T-helper 1 cell (primary cell): ENCODE measurements at regions not wholly inside any gene's neighbourhood (a gene's known extent, or its start where the extent isn't known, plus 50 kb on each side); places are given as distances from the start of the nearest gene placed in this dataset.
"Not testable (repeated sequence)": the region's sequence is repeated elsewhere in the genome, so short reads cannot be mapped to it uniquely, and the experiment has no call there.

Source experiments
- DNase-seq, 5 donors: peaks; one replicate each; pipeline ENCODE4 v3.0.0-alpha.2; 2012 to 2020

DNA sequence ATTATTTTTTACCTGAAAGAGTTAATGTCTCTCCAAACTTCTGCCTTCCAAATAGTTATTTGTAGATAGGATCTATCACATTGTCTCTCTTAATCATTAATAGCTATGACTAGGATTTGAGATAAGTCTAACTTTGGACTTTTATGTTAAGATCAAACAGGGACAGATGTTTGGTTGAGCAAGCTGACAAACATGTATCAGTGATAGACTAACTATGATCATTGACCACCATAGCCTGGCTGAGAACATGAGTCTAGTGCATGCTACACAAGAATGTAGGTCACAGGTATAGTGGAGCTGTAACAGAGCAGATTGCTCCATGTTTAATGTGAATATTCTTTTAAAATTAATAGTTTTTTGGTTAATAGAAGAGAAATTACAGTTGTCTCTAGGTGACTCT, 52.0 kb downstream of the SYT15B start:
- not testable (repeated sequence) for DNase-seq

DNA sequence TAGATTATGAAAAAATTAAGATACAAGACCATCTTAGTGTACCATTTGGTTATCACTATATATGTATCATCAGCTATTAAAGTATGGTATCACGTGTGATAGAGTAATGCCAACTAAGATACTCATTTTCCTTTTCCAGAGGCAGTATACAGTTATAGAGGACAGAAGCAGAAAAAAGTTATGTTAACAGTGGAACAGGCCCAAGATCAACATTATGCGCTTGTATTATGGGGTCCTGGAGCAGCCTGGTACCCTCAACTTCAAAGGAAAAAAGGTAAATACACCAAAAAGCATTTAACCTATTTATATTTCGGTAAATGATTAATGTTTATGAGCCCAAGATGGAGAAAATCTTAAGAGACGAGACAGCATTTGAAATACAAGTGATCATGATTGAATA, 52.9 kb downstream of the SYT15B start:
- DNase-seq, result not testable (repeated sequence)

DNA sequence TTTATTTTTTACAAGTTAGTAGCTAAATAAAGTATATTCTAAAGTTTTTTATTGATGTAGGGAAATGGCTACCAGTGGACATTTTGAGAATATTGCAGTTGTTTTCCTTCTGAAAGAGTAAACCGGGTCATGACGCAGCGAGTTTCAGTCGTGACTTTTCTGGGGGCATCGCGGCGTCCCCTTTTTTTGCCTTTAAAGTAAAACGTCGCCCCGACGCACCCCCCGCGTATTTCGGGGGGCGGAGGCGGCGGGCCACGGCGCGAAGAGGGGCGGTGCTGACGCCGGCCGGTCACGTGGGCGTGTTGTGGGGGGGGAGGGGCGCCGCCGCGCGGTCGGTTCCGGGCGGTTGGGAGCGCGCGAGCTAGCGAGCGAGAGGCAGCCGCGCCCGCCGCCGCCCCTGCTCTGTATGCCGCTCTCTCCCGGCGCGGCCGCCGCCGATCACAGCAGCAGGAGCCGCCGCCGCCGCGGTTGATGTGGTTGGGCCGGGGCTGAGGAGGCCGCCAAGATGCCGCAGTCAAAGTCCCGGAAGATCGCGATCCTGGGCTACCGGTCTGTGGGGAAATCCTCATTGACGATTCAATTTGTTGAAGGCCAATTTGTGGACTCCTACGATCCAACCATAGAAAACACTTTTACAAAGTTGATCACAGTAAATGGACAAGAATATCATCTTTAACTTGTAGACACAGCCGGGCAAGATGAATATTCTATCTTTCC, 57.5 kb downstream of the SYT15B start:
- DNase-seq, result peak in 4 of 5 donors; percentile 48 to 64 (median 54)

DNA sequence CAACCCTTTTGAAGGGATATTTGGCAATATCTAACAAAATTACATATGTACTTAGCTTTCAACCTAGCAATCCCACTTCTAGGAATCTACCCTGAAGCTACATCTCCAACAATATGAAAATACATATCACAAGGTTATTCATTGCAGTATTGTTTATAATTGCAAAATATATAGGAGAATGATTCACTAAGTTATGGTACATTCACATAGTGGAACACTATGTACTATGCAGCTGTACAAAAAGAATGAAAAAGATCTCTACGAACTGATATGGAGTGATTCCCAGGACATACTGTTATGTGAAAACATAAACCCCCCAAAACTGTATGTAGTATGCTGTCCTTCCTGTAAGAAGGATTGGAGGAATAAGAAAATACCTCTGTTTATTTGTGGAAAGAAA, 62.1 kb downstream of the SYT15B start:
- DNase-seq, result not testable (repeated sequence)

DNA sequence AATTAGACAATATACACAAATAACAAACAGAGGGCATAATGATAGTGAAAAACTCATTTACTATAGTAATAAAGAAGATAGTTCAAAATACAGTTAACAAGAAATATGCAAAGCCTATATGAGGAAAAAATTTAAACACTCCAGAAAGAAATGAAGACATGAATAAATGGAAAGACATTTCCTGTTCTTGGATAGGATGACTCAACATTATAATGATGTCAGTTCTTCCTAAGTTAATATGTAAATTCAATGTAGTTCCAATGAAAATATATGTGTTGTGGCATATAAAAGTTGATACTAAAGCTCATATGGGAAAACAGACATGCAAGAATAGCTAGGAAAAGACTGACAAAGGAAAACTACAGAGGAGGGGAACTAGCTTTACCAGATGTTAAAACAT, 63.5 kb downstream of the SYT15B start:
- not testable (repeated sequence) for DNase-seq

DNA sequence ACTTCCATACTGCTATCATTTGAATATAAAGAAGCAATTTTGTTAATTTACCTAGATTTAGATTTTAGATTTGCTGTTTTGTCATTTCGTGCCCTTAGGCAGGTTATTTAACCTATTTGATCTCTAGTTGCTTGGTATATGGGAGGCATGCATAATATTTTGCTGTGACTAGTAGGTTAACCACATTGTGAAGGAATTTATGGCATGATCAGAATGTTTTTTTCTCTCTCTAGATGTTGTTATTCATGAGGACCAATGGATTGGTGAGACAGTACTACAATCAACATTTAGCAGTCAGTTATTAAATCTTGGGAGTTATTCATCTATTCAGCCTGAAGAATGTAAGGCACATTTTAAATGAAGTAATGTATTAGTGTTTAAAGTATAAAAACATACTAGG, 67.2 kb downstream of the SYT15B start:
- DNase-seq, result not testable (repeated sequence)

DNA sequence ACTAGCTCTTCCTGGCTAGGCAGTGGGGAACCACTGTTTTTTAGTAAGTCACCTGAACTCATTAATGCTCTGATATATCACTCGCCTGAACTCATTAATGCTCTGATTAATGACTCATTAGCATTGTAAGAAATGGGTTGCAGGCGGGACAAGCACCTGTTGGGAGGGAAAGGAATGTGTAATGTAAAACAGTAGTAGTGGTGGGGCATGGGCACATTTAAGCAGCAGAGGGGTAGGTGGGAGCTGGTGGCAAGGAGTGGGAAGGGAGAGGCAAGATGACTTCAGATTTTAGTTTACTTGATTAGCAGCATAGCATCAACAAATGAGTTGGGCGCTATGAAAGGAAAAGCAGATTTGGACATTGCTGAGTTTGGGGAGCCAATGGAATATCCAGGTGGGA, 68.2 kb downstream of the SYT15B start:
- DNase-seq, result not testable (repeated sequence)

DNA sequence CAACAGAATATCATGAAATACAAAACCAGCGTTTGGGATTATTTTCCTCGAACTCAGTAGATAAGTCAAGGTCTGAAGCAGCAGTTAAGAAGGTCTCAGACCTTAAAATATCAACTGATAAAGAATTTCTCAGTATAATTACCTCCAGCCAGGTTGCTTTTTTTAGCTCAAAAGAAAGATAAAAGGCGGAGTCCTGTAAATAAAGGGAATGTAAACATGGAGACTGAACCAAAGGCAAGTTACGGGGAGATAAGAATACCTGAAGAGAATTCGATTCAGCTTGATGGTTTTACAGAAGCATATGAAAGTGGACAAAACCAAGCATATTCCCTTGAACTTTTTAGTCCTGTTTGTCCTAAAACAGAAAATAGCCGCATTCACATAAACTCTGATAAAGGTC, 73.1 kb downstream of the SYT15B start:
- DNase-seq, result not testable (repeated sequence)

DNA sequence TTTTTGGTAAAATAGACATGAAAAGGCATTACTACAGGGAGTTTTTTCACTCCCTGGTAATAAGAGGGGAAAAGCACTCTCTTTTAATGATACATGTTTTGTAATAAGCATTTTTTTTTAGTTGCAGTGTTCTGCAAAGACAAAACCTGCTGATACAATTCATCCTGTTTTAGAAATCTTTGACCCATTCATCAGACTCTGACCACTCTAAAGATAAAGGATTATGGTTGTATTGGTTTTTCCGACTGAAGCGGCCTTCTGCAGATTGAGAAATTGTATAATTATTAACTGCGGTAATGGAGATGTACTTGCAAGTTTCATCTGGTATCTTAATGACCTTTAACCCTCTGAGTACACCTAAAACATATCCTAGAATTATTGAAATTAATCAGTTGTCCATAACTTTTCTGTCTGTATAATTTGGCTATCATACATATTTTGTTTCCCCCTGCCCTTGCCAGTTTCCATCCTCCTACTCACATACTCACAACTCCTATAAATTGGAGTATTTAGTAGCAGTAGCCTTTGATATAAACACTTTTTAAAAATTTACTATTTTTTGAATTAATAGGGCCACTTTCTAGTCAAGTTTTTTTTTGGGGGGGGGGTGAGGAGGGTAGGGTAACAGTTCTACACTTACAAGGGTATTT, 79.4 kb downstream of the SYT15B start:
- DNase-seq, result not testable (repeated sequence)

DNA sequence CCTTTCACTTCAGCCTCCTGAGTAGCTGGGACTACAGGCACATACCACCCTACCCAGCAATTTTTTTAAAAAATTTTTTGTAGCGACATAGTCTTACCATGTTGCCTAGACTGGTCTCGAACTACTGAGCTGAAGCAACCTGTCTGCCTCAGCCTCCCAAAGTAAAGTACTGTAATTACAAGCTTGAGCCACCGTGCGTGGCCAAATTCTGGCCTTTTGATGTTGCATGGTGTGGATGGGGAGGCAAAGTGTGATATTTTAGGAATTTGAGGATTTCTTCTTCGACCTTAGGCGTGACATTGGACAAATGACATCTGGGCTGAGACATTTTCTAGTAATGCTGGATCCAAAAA, 81.8 kb downstream of the SYT15B start:
- not testable (repeated sequence) for DNase-seq

DNA sequence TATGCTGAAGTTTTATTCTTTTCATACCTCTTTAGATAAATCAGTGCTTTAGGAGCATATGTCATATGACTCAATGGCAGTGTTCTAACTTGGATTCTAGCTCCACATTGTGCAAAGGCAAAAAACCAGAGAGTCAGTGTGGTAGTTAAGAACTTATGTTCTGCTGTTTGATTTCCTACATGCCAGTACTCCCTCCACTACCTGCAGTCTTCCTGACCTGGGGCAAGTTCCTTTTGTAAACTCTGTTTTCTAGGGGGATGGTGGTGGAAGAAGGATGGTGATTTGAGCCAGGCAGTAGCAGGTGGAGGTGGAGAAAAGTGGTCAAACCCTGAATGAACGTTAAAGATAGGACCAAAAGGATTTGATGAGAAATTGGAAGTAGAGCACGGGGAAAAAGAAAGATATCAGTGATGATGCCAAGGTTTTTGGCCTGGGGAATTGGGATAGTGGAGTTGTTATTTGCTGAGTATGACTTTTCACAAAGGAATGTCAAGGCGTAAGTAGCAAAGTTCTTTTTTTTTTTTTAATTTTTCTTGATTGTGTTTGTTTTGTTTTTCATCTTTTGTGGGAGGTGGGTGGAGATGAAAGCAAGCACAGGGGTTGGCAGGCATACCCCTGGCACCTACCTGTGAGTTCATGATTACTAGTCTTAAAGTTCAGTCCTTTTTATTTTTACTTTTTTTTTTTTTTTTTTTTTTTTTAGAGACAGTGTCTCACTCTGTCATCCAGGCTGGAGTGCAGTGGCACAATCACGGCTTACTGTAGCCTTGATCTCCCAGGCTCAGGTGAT, 82.3 kb downstream of the SYT15B start:
- DNase-seq, result not testable (repeated sequence)

DNA sequence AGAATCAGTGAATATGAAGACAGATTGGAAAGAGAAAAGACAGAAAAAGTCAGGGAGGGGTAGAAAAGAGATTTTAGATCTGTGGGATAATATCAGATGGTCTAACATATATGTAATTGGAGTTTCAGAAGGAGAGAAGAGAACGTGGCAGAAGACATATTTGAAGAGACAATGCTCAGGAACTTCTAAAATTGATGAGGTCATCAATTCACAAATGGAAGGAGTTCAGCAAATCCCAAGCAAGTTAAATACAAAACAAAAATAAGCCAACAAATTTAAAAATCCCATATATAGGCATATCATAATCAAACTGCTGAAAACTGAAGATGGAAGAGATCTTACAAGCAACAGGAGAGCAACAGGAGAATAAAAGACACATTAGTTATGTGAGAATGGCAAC, 87.3 kb downstream of the SYT15B start:
- DNase-seq, result not testable (repeated sequence)

DNA sequence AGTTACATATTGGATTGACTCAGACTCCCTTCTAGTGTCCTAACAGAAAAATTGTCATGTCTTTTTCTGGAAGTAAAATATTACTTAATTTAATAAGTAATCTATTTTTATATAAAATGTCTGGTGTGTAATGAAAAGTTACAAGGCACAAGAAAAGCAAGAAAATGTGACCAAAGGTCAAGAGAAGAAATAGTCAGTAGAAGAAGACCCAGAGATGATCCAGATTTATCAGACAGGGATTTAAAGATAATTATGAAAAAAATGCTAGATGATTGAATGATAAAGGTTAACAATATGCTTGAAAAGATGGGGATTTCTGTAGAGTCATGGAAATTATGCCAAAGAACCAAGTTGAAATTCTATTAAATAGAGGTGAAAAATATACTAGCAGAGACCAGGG, 87.8 kb downstream of the SYT15B start:
- DNase-seq, result not testable (repeated sequence)

DNA sequence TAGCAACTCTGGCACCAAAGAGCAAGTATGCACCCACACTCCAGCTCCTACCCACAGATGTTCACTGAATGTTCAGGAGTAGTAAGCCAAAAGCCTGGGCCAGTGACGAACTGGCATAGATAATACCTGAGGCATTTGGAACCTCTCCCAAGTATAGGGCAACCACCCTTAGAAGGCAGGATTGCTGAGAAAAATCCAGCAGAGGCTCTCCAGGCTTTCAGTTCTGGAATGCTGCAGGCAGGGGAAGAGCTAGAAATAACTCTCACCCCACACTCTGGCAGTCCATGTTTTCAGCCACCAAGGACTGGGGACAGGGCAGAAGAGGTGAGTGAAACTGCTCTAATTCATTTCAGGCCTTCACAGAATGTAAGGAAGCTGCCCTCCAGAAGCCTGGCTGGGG, 90.3 kb downstream of the SYT15B start:
- DNase-seq, result not testable (repeated sequence)

DNA sequence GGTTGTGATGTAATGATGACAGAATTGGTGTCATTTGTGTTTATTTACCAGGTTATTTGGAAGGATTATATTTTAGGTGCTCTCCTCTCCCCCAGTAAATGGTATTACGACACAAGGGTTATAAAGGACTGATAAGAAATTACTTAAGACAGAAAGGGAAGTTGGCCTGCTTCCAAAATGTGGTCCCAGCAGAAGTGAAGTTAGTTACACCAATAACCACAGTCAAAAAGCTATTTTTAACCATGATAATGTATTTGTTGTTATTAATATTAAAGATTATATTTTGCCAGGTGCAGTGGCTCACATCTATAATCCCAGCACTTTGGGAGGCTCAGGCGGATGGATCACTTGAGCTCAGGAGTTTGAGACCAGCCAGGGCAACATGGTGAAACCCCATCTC, 92.5 kb downstream of the SYT15B start:
- not testable (repeated sequence) for DNase-seq

DNA sequence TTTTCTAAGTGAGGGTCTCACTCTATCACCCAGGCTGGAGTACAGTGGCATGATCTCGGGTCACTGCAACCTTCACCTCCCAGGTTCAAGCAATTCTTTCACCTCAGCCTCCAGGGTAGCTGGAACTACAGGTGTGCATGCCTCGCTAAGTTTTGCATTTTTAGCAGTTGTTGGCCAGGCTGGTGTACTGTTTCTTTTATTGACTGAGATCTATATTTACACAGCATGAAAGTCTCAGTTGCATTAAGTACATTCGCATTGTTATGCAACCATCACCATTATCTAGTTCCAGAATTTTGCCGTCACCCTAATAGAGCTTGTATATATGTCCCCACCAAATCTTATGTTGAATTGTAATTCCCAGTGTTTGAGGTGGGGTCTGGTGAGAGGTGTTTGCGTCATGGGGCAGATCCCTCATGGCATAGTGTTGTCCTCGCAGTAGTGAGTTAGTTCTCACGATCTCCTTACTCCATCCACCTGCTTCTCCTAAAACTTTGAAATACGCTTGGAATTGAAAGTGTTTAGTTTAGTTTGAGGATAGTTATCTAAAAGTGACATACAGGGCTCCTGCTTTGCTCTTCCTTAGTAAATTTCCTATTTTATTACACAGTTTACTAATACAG, 101.3 kb downstream of the SYT15B start:
- DNase-seq, result not testable (repeated sequence)

DNA sequence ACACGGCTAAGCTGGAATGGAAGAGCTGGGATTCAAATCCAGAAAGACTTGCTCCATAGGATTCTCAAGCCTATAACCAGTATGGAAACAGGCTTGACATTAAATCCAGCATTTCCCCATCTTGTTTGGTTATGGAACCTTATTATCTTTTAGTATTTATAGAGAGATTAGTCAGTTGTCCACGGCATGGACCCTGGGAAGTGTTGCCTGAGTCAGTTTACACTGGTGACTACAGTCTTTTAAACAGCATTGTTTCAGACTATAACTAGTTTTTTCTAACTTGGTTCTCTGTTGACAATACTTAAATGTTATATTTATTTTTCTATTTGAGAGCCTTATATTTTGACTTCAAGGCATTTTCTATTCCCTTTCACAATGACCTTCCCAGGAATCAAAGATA, 106.7 kb downstream of the SYT15B start:
- DNase-seq, result not testable (repeated sequence)

DNA sequence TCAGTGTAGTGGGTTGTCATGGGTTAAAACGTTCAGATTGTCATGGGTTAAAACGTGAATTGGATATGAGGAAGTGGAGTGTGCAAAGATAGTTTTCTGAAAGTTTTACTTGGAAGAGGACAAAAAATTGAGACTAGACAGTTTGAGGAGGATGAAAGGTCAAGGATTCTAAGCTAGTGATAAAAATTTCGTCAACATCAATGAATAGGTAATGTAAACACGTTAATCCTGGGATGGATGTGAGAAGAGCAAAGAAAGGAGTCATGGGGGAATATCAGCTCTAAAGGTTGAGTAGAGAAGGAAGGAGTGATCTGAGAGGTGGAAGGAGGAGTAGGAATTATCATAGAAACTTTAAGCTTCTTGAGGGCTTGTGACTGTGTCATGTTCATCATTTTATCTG, 109.2 kb downstream of the SYT15B start:
- not testable (repeated sequence) for DNase-seq

DNA sequence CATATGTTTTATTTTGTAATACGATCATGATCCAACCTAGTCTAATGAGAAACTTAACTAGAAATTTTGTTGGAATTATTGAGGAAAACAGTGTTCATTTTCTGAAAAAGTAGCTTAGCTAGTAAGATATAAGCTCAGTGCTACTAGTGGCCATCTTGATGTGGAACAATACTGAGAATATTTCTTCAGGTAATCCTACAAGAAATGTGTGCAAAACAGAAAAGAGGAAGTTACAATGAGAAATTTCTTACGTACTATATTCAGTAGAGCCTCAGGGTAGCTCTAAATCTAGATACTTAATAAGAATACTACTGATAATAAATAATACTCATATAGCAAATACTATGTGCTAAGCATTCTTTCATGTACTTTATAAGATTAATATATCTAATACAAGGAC, 114.8 kb downstream of the SYT15B start:
- DNase-seq, result not testable (repeated sequence)

DNA sequence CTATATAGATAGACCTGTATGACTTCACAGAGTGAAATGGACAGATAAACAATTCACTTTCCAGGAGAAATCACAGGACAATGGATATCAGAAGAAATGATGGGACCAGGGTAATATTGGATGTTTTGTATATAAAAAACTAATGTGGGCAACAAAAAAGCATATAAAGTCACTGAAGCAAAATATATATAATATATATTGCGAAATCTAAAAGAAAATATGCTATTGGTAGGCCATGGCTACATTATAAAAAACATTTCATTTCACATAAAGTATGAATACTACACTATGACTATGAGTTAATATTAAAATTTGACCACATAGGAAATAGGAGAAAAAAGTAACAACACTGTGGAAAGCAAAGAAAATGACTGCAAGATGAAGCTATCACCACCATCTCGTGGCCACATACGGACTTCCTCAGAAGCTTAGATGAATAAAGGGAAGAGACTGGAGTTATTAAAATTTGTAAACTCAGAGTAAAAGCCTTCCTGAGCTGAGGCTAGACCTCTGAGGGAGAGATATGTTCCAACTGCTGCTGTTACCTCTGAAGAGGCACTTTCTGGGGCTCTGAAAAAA, 115.8 kb downstream of the SYT15B start:
- DNase-seq, result not testable (repeated sequence)

DNA sequence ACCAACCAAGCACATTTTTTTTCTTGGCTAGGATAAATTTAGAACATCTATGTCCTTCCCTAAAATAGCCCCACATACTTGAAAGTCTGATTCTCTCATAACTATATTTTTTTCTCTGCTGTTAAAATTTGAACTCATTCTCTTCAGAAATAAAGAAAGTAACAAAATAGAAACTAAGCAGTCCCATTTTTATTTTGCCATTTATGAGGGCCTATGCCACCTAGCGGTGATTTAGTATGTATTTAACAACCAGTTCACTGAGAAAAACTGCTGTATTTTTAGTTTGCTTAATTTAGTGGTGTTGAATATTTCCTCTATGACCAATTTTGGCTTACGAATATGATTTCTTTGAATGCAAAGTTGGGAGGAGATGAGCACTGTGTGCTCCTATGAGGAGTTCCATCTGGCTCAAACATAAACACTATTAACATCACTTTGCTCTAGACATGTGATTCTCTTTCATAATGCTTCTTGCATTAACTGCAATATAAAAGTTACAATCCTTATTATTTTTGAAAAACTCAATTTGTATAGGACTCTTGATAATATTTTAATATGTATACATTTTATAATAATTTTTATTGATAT, 116.6 kb downstream of the SYT15B start:
- peak in 1 of 5 donors; percentile 3 for DNase-seq

DNA sequence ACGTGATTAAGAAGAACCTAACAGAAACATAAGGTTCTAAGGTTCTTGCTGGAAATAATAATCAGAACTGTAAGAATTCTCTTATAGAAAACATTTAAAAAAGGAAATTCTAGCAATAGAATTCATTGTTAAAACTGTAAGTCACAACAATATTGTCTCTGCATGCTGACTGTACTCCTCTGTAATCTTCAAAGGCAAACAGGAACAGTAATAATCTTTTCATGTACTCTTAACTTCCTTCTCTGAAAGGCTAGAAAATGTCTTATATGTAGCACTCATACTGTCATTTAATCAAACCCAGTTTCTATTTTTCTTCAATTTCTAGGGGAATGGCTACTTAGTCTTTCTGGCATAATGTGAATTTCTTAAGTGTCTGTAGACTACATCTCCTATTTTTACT, 103.5 kb upstream of the AGAP9 start:
- not testable (repeated sequence) for DNase-seq
